PC-3 (cell line): ENCODE measurements at regions not wholly inside any gene's neighbourhood (a gene's known extent, or its start where the extent isn't known, plus 50 kb on each side); places are given as distances from the start of the nearest gene placed in this dataset.

Experiments used
- EZH2 ChIP-seq: fragments of 300-600 bp; sonication (generic); IDR thresholded peaks from one replicate; pipeline ENCODE4 v1.6.1; 2017; ENCODE audit warnings: antibody characterized with exemption, mild to moderate bottlenecking, low read length; ENCODE audit not compliant: unreplicated experiment
- EZH2phosphoT487 ChIP-seq: fragments of 300-600 bp; sonication (generic); IDR thresholded peaks from 2 replicates; pipeline ENCODE4 v1.6.1; 2018; ENCODE audit warnings: mild to moderate bottlenecking, antibody characterized with exemption, low read length, borderline replicate concordance
- TF ChIP-seq, protein P1 (sequence below): fragments of 300-600 bp; sonication (generic); conservative IDR thresholded peaks from 2 replicates; pipeline ENCODE4 v1.5.1; 2017; ENCODE audit warnings: antibody characterized with exemption, low read depth, mild to moderate bottlenecking, low read length

DNA sequence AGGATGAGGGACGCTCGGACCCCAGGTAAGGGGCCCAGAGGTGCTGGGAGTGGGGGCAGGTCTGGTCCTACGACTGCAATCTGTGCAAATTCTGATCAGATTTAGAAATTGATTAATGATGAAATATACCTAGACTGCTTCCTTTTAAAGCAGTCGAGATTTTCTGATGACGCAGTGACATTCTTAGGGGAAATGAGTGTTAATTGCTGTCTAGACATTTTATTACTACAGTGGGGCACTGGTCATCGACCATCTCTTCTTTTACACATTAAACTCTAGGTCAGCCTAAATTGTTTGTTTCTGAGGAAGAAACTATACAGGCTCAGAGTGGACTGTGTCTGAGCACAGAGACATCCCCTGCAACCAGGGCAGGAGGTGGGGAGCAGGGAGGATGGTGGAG is 154.4 kb upstream of the SALL3 start:
- TF ChIP-seq, protein P1, sequence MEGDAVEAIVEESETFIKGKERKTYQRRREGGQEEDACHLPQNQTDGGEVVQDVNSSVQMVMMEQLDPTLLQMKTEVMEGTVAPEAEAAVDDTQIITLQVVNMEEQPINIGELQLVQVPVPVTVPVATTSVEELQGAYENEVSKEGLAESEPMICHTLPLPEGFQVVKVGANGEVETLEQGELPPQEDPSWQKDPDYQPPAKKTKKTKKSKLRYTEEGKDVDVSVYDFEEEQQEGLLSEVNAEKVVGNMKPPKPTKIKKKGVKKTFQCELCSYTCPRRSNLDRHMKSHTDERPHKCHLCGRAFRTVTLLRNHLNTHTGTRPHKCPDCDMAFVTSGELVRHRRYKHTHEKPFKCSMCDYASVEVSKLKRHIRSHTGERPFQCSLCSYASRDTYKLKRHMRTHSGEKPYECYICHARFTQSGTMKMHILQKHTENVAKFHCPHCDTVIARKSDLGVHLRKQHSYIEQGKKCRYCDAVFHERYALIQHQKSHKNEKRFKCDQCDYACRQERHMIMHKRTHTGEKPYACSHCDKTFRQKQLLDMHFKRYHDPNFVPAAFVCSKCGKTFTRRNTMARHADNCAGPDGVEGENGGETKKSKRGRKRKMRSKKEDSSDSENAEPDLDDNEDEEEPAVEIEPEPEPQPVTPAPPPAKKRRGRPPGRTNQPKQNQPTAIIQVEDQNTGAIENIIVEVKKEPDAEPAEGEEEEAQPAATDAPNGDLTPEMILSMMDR: no peak
- TF ChIP-seq EZH2: no peak
- no peak for TF ChIP-seq EZH2phosphoT487
